ENCODE measurements at regions not wholly inside any gene's neighbourhood (a gene's known extent, or its start where the extent isn't known, plus 50 kb on each side); places are given as distances from the start of the nearest gene placed in this dataset.

- DNase-seq (ENCODE audit: low read depth in 2 of 2), result no peak
Observed at GRCh38 chr2:120440521-120441350, 94.8 kb downstream of the INHBB start.

GRCh38 chr2:120441351-120441700 lies 95.4 kb downstream of the INHBB start:
- DNase-seq (ENCODE audit: low read depth in 2 of 2), result no peak

GRCh38 chr2:120441744-120442471 lies 96.0 kb downstream of the INHBB start:
- peak in 1 of 2 donors; percentile 24 for DNase-seq (ENCODE audit: low read depth in 2 of 2)

GRCh38 chr2:120442541-120442922 lies 96.6 kb downstream of the INHBB start:
- DNase-seq (ENCODE audit: low read depth in 2 of 2), result no peak

DNA sequence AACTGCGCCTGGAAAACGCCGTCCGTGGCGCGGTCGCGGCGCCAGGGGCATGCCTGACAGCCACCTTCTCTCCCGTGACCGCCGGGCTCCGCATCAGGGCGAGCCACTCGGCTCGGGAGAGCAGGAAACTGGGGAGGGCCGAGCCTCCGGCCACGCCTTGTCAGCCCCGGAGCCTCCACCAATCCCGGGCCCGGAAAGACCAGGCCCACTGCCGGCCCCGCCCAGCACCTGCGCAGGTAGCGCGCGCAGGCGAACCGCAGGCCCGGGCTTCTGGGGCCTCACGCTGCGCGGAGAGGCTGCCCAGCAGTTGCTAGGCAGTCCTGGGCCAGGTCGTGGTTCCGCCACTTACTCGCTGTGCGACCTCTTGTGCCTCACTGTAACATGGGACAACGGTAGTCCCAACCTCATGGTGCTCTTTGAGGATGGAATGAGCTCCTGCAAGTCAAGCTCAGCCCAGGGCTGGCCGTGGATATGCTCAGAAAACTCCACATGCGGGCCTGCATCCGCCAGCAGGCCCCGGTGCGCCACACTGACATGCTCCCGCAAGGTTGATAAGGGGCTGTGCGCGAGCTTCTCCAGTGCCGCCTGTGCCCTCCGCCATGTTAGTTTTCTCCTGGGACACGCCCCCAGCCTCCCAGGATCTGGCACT lies 97.1 kb downstream of the INHBB start:
- DNase-seq (ENCODE audit: low read depth in 2 of 2), result no peak

GRCh38 chr2:120443946-120444345 lies 98.0 kb downstream of the INHBB start:
- no peak for DNase-seq (ENCODE audit: low read depth in 2 of 2)

DNA sequence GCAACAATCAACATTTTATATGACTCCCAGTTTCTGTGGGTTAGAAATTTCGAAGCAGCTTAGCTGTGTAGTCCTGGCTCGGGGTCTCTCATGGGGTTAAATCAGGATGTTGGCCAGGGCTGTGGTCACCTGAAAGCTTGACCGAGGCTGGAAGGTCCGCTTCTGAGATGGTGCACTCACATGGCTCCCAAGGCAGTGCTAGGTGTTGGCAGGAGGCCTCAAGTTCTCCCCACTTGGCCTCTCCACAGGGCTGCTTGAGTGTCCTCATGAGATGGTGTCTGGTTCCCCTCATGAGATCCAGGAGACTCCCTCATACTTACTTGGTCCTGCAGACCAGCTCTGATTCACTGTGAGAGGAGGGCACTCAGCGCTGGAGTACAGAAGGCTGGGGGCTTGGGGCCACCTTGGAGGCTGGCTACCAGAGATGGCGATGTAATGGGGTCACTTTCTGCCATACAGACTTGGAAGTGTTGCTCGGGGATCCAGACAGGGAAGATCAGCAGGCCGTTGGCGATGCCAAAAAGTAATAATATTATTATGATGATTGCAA lies 98.8 kb downstream of the INHBB start:
- DNase-seq (ENCODE audit: low read depth in 2 of 2), result no peak

- no peak for DNase-seq (ENCODE audit: low read depth in 2 of 2)
Observed at GRCh38 chr2:120445449-120446143, 99.7 kb downstream of the INHBB start.

DNA sequence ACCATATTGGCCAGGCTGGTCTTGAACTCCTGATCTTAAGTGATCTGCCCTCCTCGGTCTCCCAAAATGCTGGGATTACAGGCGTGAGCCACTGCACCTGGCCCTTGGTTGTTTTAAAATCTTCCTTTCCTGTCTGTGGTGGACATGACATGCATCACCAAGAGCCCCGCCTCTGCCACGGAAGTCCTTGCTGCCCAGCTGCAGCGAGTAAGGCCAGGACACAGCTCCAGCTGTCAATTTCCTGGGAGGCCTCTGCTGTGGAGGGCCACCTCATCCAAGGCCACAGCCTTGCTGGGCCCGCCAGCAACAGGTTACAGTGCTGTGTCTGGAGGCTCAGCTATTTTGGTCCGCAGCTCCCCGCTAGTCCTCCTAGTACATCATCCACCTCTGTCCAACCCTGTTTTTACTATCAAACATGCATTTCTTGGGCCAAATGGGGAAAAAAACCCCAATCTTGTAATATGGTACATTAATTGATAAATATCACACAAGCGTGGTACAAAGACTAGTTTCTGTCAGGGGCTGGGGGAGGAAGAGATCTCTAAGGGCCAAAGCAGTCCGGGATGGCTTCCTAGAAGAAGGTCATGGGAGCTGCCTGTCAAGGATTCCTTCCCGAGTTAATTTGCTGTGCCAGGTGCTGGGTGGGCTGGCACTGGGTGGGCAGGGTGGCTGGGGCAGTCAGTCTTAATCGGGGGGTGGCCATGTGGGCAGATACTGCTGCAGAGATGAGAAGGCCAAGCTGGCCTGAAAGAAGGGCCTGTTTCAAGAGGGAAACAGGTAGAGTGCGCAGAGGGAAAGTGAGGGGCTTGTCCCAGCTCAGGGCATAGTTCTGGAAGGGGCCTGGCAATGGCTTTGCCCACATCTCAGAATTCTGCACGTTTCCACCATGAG lies 100.5 kb downstream of the INHBB start:
- DNase-seq (ENCODE audit: low read depth in 2 of 2), result no peak

GRCh38 chr2:120447127-120447785 lies 101.3 kb downstream of the INHBB start:
- DNase-seq (ENCODE audit: low read depth in 2 of 2), result no peak

GRCh38 chr2:120448436-120448835 lies 102.5 kb downstream of the INHBB start:
- DNase-seq (ENCODE audit: low read depth in 2 of 2), result no peak

DNA sequence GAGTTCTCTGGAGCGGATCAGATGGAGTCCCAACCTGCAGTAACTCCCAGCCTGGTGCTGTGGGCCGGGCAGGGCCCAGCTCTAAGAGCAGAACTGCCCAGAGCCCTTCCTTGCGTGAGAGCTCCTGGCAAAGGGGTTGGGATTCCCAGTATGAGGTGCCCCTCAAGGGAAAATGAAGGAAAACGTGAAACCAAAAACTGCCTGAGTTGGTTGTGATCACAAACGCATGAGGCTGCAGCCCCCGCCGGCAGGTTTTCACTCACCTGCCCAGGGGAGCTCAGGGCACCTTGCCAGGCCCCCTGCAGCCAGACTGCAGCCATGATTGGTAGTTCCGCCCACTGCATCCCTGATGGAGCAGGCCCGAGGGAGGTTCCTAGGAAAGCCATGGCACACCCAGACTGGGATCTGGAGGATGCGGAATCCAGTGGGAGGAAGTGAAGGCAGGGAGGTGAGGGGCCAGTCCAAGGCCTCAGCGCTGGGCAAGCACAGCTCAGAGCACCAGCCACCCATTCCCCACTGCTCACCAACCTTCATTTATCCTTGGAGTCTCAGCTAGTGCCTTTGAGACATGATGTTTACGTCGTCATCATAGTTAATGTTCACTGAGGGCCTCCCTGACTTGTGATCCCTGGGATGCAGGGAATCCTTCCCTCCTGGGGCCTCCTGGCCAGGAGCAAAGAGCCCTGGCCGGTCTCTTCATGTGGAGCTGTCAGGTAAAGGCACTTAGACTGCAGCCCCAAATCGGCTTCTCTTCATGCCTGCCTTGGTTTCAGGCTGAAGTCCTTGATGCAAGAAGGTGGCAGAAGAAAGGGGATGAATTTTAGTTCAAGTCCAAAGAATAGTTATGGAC lies 103.2 kb downstream of the INHBB start:
- no peak for DNase-seq (ENCODE audit: low read depth in 2 of 2)

- DNase-seq (ENCODE audit: low read depth in 2 of 2), result no peak
Observed at GRCh38 chr2:120450196-120450820, 104.4 kb downstream of the INHBB start.

GRCh38 chr2:120451334-120451733 lies 105.4 kb downstream of the INHBB start:
- DNase-seq (ENCODE audit: low read depth in 2 of 2), result no peak

- DNase-seq (ENCODE audit: low read depth in 2 of 2), result no peak
Observed at GRCh38 chr2:120452131-120452530, 106.2 kb downstream of the INHBB start.

GRCh38 chr2:120452945-120453634 lies 107.2 kb downstream of the INHBB start:
- DNase-seq (ENCODE audit: low read depth in 2 of 2), result no peak

- peak in 1 of 2 donors; percentile 15 for DNase-seq (ENCODE audit: low read depth in 2 of 2)
Observed at GRCh38 chr2:120453635-120453998, 107.7 kb downstream of the INHBB start.

Data from dermis microvascular lymphatic vessel endothelial cell (primary cell).